ENCODE measurements at regions not wholly inside any gene's neighbourhood (a gene's known extent, or its start where the extent isn't known, plus 50 kb on each side); places are given as distances from the start of the nearest gene placed in this dataset.

DNA sequence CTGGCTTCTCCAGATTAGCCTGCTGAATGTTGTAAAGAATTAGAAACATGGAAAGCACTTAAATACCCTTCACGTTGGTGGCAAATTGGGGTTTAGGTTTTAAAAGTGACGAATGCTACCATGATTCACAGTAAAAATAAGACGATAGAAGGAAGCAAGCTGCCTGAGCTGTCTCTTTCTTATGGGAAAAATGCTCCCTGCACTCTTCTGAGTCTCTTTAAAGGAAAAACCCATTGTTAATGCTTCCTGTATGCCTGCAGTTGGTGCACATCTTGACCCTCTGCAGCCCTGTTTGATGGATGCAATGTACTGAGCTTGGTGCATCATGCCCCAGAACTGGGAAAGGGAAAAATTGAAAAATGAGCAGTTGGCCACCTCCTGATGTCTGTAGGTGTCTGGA, 258.6 kb upstream of the RASGRP1 start:
- TF ChIP-seq, protein P1, sequence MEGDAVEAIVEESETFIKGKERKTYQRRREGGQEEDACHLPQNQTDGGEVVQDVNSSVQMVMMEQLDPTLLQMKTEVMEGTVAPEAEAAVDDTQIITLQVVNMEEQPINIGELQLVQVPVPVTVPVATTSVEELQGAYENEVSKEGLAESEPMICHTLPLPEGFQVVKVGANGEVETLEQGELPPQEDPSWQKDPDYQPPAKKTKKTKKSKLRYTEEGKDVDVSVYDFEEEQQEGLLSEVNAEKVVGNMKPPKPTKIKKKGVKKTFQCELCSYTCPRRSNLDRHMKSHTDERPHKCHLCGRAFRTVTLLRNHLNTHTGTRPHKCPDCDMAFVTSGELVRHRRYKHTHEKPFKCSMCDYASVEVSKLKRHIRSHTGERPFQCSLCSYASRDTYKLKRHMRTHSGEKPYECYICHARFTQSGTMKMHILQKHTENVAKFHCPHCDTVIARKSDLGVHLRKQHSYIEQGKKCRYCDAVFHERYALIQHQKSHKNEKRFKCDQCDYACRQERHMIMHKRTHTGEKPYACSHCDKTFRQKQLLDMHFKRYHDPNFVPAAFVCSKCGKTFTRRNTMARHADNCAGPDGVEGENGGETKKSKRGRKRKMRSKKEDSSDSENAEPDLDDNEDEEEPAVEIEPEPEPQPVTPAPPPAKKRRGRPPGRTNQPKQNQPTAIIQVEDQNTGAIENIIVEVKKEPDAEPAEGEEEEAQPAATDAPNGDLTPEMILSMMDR (IDR thresholded peaks at IDR 0.05): no peak
- no peak for DNase-seq (ENCODE audit: low spot score)
- ATAC-seq (ENCODE audit: low FRiP score): no peak

DNA sequence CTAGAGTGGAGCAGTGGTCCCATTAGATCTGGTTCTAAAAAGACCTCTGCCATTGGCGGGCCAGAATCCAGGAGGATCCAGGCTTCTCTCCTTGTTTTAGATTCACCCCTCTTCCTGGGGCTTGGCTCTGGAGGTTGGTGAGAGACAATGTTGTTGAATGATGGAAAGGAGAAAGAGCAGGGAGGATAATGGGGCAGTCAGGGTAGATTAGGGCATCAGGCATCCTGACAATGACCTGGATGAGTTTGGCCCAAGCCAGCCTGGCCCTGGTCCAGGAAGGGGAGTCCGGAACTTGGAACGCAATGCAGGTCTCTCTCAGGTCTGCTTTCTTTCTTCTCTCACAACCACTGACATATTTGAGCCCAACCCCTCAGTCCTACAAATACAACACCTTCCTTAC, 260.1 kb upstream of the RASGRP1 start:
- DNase-seq (ENCODE audit: low spot score) (no peak), ATAC-seq (ENCODE audit: low FRiP score) (no peak)
- TF ChIP-seq, protein P1 (IDR thresholded peaks at IDR 0.05): no peak

DNA sequence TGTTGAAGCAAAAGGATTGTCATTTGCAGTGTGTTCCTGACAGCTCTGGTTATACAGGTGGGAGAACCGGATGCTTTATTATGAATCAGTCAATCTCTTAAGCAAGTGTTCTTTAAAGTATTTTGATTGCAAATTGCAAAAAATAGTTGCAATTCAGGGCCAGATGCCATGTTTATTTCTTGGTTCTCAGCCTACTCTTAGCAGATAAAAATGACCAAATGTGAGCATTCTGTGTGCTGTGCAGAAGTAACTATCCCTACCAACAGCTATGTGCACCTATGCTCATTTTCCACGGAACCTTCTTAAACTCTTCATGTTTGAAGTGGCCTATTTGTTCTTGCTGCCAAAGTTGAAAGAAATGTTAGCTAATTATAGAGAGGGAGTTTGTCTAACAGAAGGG, 262.3 kb upstream of the RASGRP1 start:
- TF ChIP-seq, protein P1 (IDR thresholded peaks at IDR 0.05): no peak
- no peak for DNase-seq (ENCODE audit: low spot score)

DNA sequence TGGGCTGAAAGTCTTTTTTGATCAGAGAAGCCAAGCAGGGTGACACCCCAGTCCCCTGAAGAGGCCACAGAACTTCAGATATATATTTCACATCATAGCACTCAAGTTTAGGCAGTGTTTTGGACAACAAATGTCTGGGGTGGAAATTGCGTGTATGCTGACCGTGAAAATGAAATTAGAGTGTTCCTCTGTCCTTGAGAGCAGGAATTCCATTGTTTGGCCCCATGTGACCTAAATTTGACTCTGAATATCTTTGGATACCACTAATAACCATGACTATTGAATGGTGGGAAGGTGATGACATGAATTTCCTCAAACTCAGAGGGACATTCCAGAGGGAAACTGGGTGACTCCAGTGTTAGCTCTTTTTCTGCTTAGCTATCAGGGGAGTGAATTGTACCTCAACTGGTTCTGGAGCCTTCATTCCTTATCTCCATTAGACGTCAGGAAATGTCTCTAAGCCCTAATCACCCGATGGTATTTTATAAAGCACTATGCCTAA, 263.5 kb upstream of the RASGRP1 start:
- TF ChIP-seq, protein P1 (IDR thresholded peaks at IDR 0.05): no peak
- DNase-seq (ENCODE audit: low spot score) (no peak), ATAC-seq (ENCODE audit: low FRiP score) (no peak)

More for the DNA sequence above, 262.3 kb upstream of the RASGRP1 start:
- ATAC-seq (ENCODE audit: low FRiP score): no peak

DNA sequence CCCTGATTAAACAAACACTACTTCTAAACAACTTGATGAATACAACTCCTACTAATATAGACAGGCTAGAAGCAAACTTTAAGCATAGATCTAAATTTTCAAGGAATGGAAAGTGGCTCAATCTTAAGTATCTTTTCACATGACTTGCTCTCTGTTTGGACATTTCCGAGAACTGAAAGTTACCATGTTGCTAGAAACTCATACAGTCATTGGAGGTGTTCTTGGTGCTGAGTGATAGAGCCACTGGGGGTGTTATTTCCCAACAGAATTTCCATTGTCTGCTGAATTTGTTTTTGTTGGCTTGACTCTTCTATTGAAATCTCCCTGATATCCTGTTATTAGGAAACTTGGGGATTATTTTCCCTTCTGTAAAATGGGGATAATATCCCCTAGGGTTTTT, 264.5 kb upstream of the RASGRP1 start:
- DNase-seq (ENCODE audit: low spot score) (no peak), ATAC-seq (ENCODE audit: low FRiP score) (no peak)
- TF ChIP-seq, protein P1 (IDR thresholded peaks at IDR 0.05): no peak

DNA sequence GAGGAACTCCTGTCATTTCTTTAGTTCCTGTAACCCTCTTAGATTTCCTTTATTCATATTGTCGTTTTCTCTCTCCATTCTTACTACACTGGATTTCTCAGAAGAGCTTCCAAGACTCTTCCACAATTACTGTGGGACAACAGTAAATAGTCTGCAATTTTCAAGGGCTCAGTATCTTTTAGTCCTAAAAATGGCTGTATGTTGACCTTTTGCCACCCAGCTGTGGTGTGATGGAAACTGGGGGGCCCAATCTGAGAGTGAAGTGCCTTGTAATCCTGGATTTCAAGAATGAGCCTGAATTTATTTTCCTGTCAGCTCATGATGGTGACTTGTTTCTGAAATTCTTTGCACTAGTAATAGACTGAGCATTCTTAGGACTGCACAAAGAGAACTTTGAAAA, 277.6 kb upstream of the RASGRP1 start:
- TF ChIP-seq, protein P1 (IDR thresholded peaks at IDR 0.05): no peak
- ATAC-seq (ENCODE audit: low FRiP score): no peak
- no peak for DNase-seq (ENCODE audit: low spot score)

DNA sequence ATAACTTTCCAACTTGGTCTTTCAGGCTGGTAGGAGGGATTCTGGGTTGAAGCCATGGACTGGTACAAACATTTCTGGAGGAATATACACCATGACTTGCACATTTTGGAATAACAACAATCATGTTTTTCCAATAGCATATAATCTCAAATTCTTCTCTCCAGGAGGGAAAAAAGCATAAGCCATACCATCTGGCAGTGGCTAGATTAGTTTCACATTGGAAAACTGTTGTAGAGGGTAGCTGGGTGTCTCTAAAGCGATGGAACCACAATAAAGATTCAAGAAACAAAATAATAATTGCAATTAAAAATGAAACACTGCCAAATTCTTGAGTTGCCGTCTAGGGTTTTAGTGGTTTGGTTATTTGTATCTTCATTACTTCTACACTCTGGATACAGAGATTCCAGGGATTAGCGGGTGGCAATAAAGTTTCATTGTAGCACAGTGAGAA, 278.5 kb upstream of the RASGRP1 start:
- TF ChIP-seq, protein P1 (IDR thresholded peaks at IDR 0.05): no peak
- no peak for DNase-seq (ENCODE audit: low spot score)
- ATAC-seq (ENCODE audit: low FRiP score): no peak
